Liver (tissue), 8 donors: ENCODE measurements at regions not wholly inside any gene's neighbourhood (a gene's known extent, or its start where the extent isn't known, plus 50 kb on each side); places are given as distances from the start of the nearest gene placed in this dataset.

Source experiments
- DNase-seq: peaks from one replicate; pipeline ENCODE4 v3.0.0-alpha.2; 2017; ENCODE audit warnings: low spot score
- H3K27ac ChIP-seq, 2 donors: one replicate each; pipeline ENCODE4 v1.7.0; 2013; ENCODE audit warnings: inconsistent platforms in 2 of 2, low read length in 2 of 2, control low read depth in 1 of 2, low read depth in 1 of 2, mild to moderate bottlenecking in 1 of 2
- H3K27me3 ChIP-seq, 4 donors: one replicate each; pipeline versions ENCODE4 v1.6.1 to v1.7.0; 2013; ENCODE audit warnings: low read length in 3 of 4, inconsistent platforms in 1 of 4, mild to moderate bottlenecking in 1 of 4, moderate library complexity in 1 of 4; ENCODE audit not compliant: control insufficient read depth in 4 of 4, insufficient read depth in 4 of 4
- H3K36me3 ChIP-seq, 4 donors: one replicate each; pipeline versions ENCODE4 v1.6.1 to v1.7.0; 2013; ENCODE audit warnings: low read length in 3 of 4, mild to moderate bottlenecking in 3 of 4, low read depth in 1 of 4, moderate library complexity in 1 of 4; ENCODE audit not compliant: control insufficient read depth in 4 of 4, insufficient read depth in 3 of 4
- H3K4me1 ChIP-seq, 4 donors: one replicate each; pipeline versions ENCODE4 v1.6.1 to v1.7.0; 2013; ENCODE audit warnings: low read length in 3 of 4, mild to moderate bottlenecking in 3 of 4, moderate library complexity in 1 of 4; ENCODE audit not compliant: control insufficient read depth in 4 of 4, insufficient read depth in 4 of 4
- H3K4me3 ChIP-seq, 3 donors: one replicate each; pipeline versions ENCODE4 v1.6.1 to v1.7.0; 2013; ENCODE audit warnings: low read length in 3 of 3, control low read depth in 1 of 3, low read depth in 1 of 3, mild to moderate bottlenecking in 1 of 3
- H3K9ac ChIP-seq, 2 donors: one replicate each; pipeline ENCODE4 v1.7.0; 2013; ENCODE audit warnings: low read length in 2 of 2, mild to moderate bottlenecking in 2 of 2, moderate library complexity in 2 of 2, control low read depth in 1 of 2, low read depth in 1 of 2
- H3K9me3 ChIP-seq, 4 donors: one replicate each; pipeline versions ENCODE4 v1.6.1 to v1.7.0; 2013; ENCODE audit warnings: low read length in 3 of 4; ENCODE audit not compliant: control insufficient read depth in 4 of 4
- EGR1 ChIP-seq, 2 donors: IDR thresholded peaks; 2 replicates each; pipeline ENCODE4 v1.6.1; 2016 to 2018; ENCODE audit warnings: antibody characterized with exemption in 2 of 2, low read depth in 2 of 2
- FOXA1 ChIP-seq: IDR thresholded peaks from 2 replicates; pipeline ENCODE4 v1.6.1; 2016; ENCODE audit warnings: antibody characterized with exemption
- FOXA2 ChIP-seq: IDR thresholded peaks from 2 replicates; pipeline ENCODE4 v1.6.1; 2016; ENCODE audit warnings: antibody characterized with exemption
- GABPA ChIP-seq, 2 donors: IDR thresholded peaks in 1 of 2; conservative IDR thresholded peaks in 1 of 2; 2 replicates each; pipeline ENCODE4 v1.6.1; 2016; ENCODE audit warnings: antibody characterized with exemption in 2 of 2, mild to moderate bottlenecking in 1 of 2, moderate library complexity in 1 of 2
- HNF4A ChIP-seq, 2 donors: conservative IDR thresholded peaks; 2 replicates each; pipeline ENCODE4 v1.6.1; 2016; ENCODE audit warnings: antibody characterized with exemption in 2 of 2, mild to moderate bottlenecking in 2 of 2
- HNF4G ChIP-seq: IDR thresholded peaks from 2 replicates; pipeline ENCODE4 v1.6.1; 2016; ENCODE audit warnings: antibody characterized with exemption
- JUND ChIP-seq, 2 donors: IDR thresholded peaks; 2 replicates each; pipeline ENCODE4 v1.6.1; 2016; ENCODE audit warnings: antibody characterized with exemption in 2 of 2
- NR2F2 ChIP-seq: IDR thresholded peaks from 2 replicates; pipeline ENCODE4 v1.6.1; 2016; ENCODE audit warnings: antibody characterized with exemption
- RAD21 ChIP-seq, 2 donors: IDR thresholded peaks; 2 replicates each; pipeline ENCODE4 v1.6.1; 2016; ENCODE audit warnings: antibody characterized with exemption in 2 of 2, mild to moderate bottlenecking in 2 of 2
- RXRA ChIP-seq, 2 donors: IDR thresholded peaks; 2 replicates each; pipeline ENCODE4 v1.6.1; 2017 to 2018; ENCODE audit warnings: antibody characterized with exemption in 2 of 2, mild to moderate bottlenecking in 1 of 2
- SP1 ChIP-seq: IDR thresholded peaks from 2 replicates; pipeline ENCODE4 v1.6.1; 2018; ENCODE audit warnings: antibody characterized with exemption, mild to moderate bottlenecking
- TAF1 ChIP-seq: conservative IDR thresholded peaks from 2 replicates; pipeline ENCODE4 v1.6.1; 2016; ENCODE audit warnings: antibody characterized with exemption, mild to moderate bottlenecking
- YY1 ChIP-seq: IDR thresholded peaks from 2 replicates; pipeline ENCODE4 v1.6.1; 2016; ENCODE audit warnings: antibody characterized with exemption, mild to moderate bottlenecking
- WGBS: extraction: QIAGEN DNeasy Blood & Tissue Kit; methylation state at CpG from one replicate; pipeline ENCODE4 v1.1.7; 2013; 5-methylcytosine and 5-hydroxymethylcytosine counted together
- TF ChIP-seq, protein P1 (sequence below): fragments of 150-350 bp; IDR thresholded peaks from 2 replicates; pipeline ENCODE4 v1.5.1; 2017; ENCODE audit warnings: improper control_type of control experiment, low read depth, low read length; ENCODE audit not compliant: missing input control
- TF ChIP-seq, protein P2 (sequence below): IDR thresholded peaks from 2 replicates; pipeline ENCODE4 v1.6.1; 2016; ENCODE audit warnings: antibody characterized with exemption
- TF ChIP-seq, protein P3 (sequence below): IDR thresholded peaks from 2 replicates; pipeline ENCODE4 v1.6.1; 2016; ENCODE audit warnings: antibody characterized with exemption
- TF ChIP-seq, protein P4 (sequence below): IDR thresholded peaks from 2 replicates; pipeline ENCODE4 v1.6.1; 2016; ENCODE audit warnings: antibody characterized with exemption, mild to moderate bottlenecking
- TF ChIP-seq, protein P5 (sequence below): IDR thresholded peaks from 2 replicates; pipeline ENCODE4 v1.6.1; 2016; ENCODE audit warnings: antibody characterized with exemption
- donor health status: healthy.
- donor health status: healthy.
- donor health status: healthy.
- donor health status: healthy.
- donor health status: healthy.

- H3K4me1 ChIP-seq = no peaks in the 10 kb centered on the region
- WGBS = 89% methylated on average over 2 of the region's 2 CpGs
- H3K9ac ChIP-seq = no peak overlapping the region
- no peaks in the 10 kb centered on the region for H3K36me3 ChIP-seq
- no peak overlapping the region for H3K4me3 ChIP-seq
- no peaks in the 10 kb centered on the region for H3K9me3 ChIP-seq
- no peak overlapping the region for H3K27ac ChIP-seq
- no peak for DNase-seq
- H3K27me3 ChIP-seq = no peaks in the 10 kb centered on the region
- TF ChIP-seq GABPA (IDR thresholded peaks at IDR 0.05 in 1 of 2, conservative IDR thresholded peaks at IDR 0.05 in 1 of 2) (no peak), YY1 (no peak), JUND (IDR thresholded peaks at IDR 0.05) (no peak), NR2F2 (no peak), RAD21 (IDR thresholded peaks at IDR 0.05) (no peak), FOXA1 (no peak), HNF4G (no peak), RXRA (IDR thresholded peaks at IDR 0.05) (no peak), HNF4A (conservative IDR thresholded peaks at IDR 0.05) (no peak), FOXA2 (no peak), SP1 (no peak), TAF1 (no peak)
- TF ChIP-seq, protein P1, sequence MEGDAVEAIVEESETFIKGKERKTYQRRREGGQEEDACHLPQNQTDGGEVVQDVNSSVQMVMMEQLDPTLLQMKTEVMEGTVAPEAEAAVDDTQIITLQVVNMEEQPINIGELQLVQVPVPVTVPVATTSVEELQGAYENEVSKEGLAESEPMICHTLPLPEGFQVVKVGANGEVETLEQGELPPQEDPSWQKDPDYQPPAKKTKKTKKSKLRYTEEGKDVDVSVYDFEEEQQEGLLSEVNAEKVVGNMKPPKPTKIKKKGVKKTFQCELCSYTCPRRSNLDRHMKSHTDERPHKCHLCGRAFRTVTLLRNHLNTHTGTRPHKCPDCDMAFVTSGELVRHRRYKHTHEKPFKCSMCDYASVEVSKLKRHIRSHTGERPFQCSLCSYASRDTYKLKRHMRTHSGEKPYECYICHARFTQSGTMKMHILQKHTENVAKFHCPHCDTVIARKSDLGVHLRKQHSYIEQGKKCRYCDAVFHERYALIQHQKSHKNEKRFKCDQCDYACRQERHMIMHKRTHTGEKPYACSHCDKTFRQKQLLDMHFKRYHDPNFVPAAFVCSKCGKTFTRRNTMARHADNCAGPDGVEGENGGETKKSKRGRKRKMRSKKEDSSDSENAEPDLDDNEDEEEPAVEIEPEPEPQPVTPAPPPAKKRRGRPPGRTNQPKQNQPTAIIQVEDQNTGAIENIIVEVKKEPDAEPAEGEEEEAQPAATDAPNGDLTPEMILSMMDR = no peak
- TF ChIP-seq, protein P2, sequence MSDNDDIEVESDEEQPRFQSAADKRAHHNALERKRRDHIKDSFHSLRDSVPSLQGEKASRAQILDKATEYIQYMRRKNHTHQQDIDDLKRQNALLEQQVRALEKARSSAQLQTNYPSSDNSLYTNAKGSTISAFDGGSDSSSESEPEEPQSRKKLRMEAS = no peak
- TF ChIP-seq, protein P3, sequence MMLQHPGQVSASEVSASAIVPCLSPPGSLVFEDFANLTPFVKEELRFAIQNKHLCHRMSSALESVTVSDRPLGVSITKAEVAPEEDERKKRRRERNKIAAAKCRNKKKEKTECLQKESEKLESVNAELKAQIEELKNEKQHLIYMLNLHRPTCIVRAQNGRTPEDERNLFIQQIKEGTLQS = no peak
- TF ChIP-seq, protein P4, sequence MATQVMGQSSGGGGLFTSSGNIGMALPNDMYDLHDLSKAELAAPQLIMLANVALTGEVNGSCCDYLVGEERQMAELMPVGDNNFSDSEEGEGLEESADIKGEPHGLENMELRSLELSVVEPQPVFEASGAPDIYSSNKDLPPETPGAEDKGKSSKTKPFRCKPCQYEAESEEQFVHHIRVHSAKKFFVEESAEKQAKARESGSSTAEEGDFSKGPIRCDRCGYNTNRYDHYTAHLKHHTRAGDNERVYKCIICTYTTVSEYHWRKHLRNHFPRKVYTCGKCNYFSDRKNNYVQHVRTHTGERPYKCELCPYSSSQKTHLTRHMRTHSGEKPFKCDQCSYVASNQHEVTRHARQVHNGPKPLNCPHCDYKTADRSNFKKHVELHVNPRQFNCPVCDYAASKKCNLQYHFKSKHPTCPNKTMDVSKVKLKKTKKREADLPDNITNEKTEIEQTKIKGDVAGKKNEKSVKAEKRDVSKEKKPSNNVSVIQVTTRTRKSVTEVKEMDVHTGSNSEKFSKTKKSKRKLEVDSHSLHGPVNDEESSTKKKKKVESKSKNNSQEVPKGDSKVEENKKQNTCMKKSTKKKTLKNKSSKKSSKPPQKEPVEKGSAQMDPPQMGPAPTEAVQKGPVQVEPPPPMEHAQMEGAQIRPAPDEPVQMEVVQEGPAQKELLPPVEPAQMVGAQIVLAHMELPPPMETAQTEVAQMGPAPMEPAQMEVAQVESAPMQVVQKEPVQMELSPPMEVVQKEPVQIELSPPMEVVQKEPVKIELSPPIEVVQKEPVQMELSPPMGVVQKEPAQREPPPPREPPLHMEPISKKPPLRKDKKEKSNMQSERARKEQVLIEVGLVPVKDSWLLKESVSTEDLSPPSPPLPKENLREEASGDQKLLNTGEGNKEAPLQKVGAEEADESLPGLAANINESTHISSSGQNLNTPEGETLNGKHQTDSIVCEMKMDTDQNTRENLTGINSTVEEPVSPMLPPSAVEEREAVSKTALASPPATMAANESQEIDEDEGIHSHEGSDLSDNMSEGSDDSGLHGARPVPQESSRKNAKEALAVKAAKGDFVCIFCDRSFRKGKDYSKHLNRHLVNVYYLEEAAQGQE = no peak
- TF ChIP-seq, protein P5, sequence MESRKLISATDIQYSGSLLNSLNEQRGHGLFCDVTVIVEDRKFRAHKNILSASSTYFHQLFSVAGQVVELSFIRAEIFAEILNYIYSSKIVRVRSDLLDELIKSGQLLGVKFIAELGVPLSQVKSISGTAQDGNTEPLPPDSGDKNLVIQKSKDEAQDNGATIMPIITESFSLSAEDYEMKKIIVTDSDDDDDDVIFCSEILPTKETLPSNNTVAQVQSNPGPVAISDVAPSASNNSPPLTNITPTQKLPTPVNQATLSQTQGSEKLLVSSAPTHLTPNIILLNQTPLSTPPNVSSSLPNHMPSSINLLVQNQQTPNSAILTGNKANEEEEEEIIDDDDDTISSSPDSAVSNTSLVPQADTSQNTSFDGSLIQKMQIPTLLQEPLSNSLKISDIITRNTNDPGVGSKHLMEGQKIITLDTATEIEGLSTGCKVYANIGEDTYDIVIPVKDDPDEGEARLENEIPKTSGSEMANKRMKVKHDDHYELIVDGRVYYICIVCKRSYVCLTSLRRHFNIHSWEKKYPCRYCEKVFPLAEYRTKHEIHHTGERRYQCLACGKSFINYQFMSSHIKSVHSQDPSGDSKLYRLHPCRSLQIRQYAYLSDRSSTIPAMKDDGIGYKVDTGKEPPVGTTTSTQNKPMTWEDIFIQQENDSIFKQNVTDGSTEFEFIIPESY = no peak
Measured at GRCh38 chr4:188316391-188316790, 177.2 kb downstream of the TRIML1 start.

DNA sequence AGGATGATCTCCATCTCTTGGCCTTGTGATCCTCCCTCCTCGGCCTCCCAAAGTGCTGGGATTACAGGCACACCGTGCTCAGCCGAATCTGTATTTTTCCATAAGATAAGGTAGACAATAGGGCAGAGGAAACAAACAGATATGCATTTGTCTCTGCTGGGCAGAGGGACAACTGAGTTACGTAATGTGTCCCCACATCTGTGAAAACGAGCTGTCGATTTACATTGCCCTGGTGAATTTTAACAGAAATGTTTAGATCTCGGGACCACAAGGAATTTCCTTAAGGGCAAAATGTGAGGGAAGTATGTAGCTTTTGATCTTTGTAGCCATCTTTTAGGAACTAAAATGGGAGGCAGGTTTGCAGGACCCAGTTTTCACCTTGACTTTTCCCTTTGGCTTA is 189.7 kb downstream of the TRIML1 start:
- no peaks in the 10 kb centered on the region for H3K36me3 ChIP-seq
- H3K9ac ChIP-seq = no peak overlapping the region
- DNase-seq = no peak
- H3K9me3 ChIP-seq = peaks cover 0 to 2% (median 0%) of the 10 kb centered on the region in 4 donors
- H3K4me3 ChIP-seq = no peak overlapping the region
- no peaks in the 10 kb centered on the region for H3K27me3 ChIP-seq
- no peaks in the 10 kb centered on the region for H3K4me1 ChIP-seq
- TF ChIP-seq NR2F2 (no peak), EGR1 (IDR thresholded peaks at IDR 0.05; ENCODE audit: low read depth in 2 of 2) (no peak), HNF4A (conservative IDR thresholded peaks at IDR 0.05) (no peak), GABPA (IDR thresholded peaks at IDR 0.05 in 1 of 2, conservative IDR thresholded peaks at IDR 0.05 in 1 of 2) (no peak), FOXA2 (no peak), HNF4G (no peak), TAF1 (no peak), RAD21 (IDR thresholded peaks at IDR 0.05) (no peak), RXRA (IDR thresholded peaks at IDR 0.05) (no peak)
- TF ChIP-seq, protein P5 = no peak
- TF ChIP-seq, protein P3 = no peak
- TF ChIP-seq, protein P1 = no peak
- no peak overlapping the region for H3K27ac ChIP-seq
- 49% methylated on average over 7 of the region's 7 CpGs for WGBS
